ENCODE measurements at regions not wholly inside any gene's neighbourhood (a gene's known extent, or its start where the extent isn't known, plus 50 kb on each side); places are given as distances from the start of the nearest gene placed in this dataset.

- DNase-seq (ENCODE audit: low read depth), result peak; percentile 39
Observed at GRCh38 chr18:43571078-43571689, 293.9 kb upstream of the SYT4 start.

- DNase-seq (ENCODE audit: low read depth), result no peak
Observed at GRCh38 chr18:43572163-43572562, 294.9 kb upstream of the SYT4 start.

- DNase-seq (ENCODE audit: low read depth), result no peak
Observed at GRCh38 chr18:43574974-43575373, 297.7 kb upstream of the SYT4 start.

- no peak for DNase-seq (ENCODE audit: low read depth)
Observed at GRCh38 chr18:43578211-43578610, 300.9 kb upstream of the SYT4 start.

GRCh38 chr18:43578706-43579105, 301.4 kb upstream of the SYT4 start:
- peak; percentile 21 for DNase-seq (ENCODE audit: low read depth)

- no peak for DNase-seq (ENCODE audit: low read depth)
Observed at GRCh38 chr18:43581936-43582519, 304.7 kb upstream of the SYT4 start.

- peak; percentile 33 for DNase-seq (ENCODE audit: low read depth)
Observed at GRCh38 chr18:43587538-43588153, 310.4 kb upstream of the SYT4 start.

- DNase-seq (ENCODE audit: low read depth), result no peak
Observed at GRCh38 chr18:43588838-43589237, 311.5 kb upstream of the SYT4 start.

- no peak for DNase-seq (ENCODE audit: low read depth)
Observed at GRCh38 chr18:43589611-43590151, 312.4 kb upstream of the SYT4 start.

- DNase-seq (ENCODE audit: low read depth), result no peak
Observed at GRCh38 chr18:43590182-43590903, 313.1 kb upstream of the SYT4 start.

- no peak for DNase-seq (ENCODE audit: low read depth)
Observed at GRCh38 chr18:43592269-43592668, 315.0 kb upstream of the SYT4 start.

GRCh38 chr18:43596105-43596712, 318.9 kb upstream of the SYT4 start:
- DNase-seq (ENCODE audit: low read depth), result peak; percentile 9

GRCh38 chr18:43601432-43601831, 324.1 kb upstream of the SYT4 start:
- DNase-seq (ENCODE audit: low read depth), result no peak

GRCh38 chr18:43605224-43605623, 327.9 kb upstream of the SYT4 start:
- DNase-seq (ENCODE audit: low read depth), result no peak

- no peak for DNase-seq (ENCODE audit: low read depth)
Observed at GRCh38 chr18:43606795-43607194, 329.5 kb upstream of the SYT4 start.

GRCh38 chr18:43620936-43621335, 343.6 kb upstream of the SYT4 start:
- peak; percentile 7 for DNase-seq (ENCODE audit: low read depth)

GRCh38 chr18:43622024-43622423, 344.7 kb upstream of the SYT4 start:
- DNase-seq (ENCODE audit: low read depth), result no peak

GRCh38 chr18:43625582-43625981, 348.3 kb upstream of the SYT4 start:
- DNase-seq (ENCODE audit: low read depth), result no peak

GRCh38 chr18:43627848-43628530, 350.7 kb upstream of the SYT4 start:
- no peak for DNase-seq (ENCODE audit: low read depth)

- no peak for DNase-seq (ENCODE audit: low read depth)
Observed at GRCh38 chr18:43634994-43635393, 357.7 kb upstream of the SYT4 start.

- DNase-seq (ENCODE audit: low read depth), result no peak
Observed at GRCh38 chr18:43635397-43635796, 358.1 kb upstream of the SYT4 start.

Data from stromal cell of bone marrow (primary cell).